ENCODE measurements at regions not wholly inside any gene's neighbourhood (a gene's known extent, or its start where the extent isn't known, plus 50 kb on each side); places are given as distances from the start of the nearest gene placed in this dataset.
"Not testable (repeated sequence)": the region's sequence is repeated elsewhere in the genome, so short reads cannot be mapped to it uniquely, and the experiment has no call there.

- not testable (repeated sequence) for DNase-seq
These were observed 1196.8 kb downstream of the NCAM2 start for GRCh38 chr21:22194986-22195385.

- DNase-seq = no peak
These were observed 1202.3 kb downstream of the NCAM2 start for GRCh38 chr21:22200378-22201092.

GRCh38 chr21:22201126-22201525 lies 1202.9 kb downstream of the NCAM2 start:
- DNase-seq = no peak

- no peak for DNase-seq
These were observed 1203.5 kb downstream of the NCAM2 start for GRCh38 chr21:22201669-22202068.

- no peak for DNase-seq
These were observed 1211.1 kb downstream of the NCAM2 start for GRCh38 chr21:22209304-22209700.

DNA sequence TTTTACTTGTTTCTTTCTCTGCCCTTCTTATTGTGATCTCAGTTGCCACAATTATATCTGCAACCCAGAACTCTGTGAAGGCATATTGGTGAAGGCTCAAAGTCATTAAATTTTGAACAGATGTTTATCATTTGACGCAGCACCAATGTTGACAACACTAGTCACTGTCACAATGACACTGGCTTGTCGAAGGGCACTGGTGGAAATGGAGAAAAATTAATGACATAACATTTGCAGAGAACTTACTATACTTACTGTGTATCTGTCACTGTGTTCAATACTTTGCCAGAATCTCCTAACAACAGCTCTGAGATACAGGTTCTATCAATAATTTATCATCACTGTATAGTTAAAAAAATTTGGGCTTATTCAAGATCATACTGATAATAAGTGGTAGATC lies 1213.7 kb downstream of the NCAM2 start:
- no peak for DNase-seq

DNA sequence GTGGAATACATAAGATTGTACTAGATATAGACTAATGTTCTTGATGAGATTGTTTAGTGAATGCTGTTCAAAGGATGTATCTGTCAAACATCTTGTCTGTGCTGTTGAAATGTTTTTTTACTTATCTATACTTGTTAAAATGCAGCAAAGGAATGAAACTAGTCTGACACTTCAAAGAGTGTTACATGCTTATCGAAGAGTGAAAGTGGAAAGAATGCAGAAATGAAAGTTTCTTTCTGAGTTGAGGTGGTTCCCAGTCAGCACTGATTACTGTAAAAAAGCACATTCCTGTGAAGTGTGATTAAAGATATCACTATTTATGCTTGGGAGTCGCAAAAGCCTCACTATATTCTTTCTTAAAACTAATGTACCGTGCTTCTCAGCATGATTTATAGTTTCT lies 1225.2 kb downstream of the NCAM2 start:
- DNase-seq = no peak

- DNase-seq = no peak
These were observed 1226.1 kb downstream of the NCAM2 start for GRCh38 chr21:22224261-22224660.

DNA sequence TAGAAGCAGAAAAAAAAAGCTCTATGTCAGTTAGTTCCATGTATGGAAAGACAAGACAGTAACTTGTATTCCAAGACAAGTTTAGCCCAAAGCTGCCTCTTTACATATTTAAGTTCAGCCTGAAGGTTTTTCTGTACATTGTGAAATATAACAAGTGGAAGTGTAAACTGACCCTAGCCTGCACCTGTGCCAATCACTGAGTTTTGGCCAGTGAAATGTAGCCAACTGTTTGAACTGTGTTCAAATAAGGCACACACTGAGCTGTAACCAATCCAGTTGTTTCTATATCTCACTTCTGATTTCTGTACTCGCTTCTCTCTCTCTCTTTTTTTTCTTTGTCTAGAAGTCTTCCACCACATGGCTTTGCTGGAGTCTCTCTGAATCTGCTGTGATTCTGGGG lies 1227.1 kb downstream of the NCAM2 start:
- DNase-seq = no peak

GRCh38 chr21:22231013-22231412 lies 1232.8 kb downstream of the NCAM2 start:
- DNase-seq = no peak

DNA sequence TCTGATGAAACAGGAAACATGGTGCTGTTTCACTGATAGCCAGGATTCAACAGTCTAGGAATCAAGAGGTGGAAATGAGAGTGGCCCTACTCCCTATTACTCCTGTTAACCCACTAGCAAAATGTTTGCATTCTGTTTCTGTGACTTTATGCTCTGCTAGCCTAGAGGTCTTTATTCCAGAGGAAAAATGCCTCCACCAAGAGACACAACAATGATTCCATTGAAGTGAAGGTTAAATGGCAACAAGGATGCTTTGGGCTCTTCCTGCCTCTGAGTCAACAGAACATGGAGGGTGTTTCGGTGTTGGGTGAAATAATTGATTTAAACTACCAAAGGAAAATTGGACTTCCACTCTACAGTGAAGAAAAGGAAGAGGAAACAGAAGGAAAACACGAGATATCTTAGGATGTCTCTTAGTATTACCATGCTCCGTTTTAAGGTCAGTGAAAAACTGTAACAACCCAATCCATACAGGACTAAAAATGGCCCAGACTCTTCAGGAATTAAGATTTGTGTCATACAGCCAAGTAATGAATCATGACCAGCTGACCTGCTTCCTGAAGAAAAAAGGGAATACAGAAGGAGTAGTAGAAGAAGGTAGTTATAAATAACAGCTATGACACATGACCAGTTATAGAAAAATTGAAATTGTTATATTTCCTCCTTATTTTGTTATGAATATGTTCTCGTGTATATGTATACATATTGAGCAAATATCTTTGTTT lies 1237.8 kb downstream of the NCAM2 start:
- DNase-seq = no peak

- DNase-seq = no peak
These were observed 1246.3 kb downstream of the NCAM2 start for GRCh38 chr21:22244516-22244915.

DNA sequence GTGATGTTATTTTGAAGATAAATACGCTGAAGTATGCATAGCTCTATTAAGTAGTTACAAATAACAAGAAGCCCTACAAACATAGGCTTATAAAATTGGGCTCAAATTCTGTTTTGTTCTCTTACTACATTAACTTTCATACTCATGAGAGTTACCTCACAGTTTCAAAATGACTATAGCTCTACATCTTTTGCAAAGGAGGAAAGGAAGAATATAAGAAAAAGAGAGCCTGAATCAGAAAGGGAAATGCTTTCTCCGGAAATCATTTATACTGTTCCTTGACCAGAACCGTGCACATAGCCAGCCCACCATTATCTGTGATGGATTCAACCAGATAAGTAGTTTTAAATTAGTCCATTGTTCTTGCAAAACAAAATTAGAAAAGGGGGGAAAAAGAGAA lies 1252.1 kb downstream of the NCAM2 start:
- no peak for DNase-seq

DNA sequence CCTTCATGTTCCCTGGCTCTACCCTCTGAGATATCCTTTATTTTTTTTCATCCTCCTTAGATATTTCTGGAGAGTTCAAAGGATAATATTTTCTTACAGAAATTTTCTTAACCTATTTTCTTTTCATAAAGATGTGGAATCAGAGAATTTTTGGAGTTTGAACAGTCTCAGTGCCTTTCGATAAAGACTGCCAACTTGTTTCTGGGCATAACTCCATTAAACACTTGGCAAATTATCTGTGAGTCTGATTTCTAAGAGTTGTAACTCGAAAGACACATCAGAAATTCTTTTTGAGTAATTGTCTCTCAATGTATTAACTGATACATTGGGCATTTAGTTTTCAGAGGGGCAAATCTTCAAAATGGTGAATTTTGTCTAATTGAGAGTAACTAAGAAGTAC lies 1255.6 kb downstream of the NCAM2 start:
- DNase-seq = no peak

GRCh38 chr21:22258821-22259220 lies 1260.6 kb downstream of the NCAM2 start:
- no peak for DNase-seq

DNA sequence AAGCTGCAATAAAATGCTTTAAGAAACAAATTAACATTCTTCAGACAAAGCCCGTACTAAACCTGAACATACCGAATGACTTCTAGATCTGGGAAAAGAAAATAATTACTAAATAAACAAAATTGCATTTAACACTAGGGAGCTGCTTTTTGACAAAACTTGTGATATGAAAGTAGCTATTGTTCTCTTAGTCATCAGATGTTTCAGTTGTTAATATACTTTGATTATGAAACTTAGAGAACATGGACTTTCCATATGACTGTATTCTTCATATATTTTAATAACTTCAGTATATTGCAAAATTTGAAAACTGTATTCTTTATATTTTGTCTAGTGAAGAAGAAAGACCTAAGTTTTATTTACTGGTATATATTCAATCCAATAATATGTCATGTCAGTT lies 1262.1 kb downstream of the NCAM2 start:
- DNase-seq = no peak

DNA sequence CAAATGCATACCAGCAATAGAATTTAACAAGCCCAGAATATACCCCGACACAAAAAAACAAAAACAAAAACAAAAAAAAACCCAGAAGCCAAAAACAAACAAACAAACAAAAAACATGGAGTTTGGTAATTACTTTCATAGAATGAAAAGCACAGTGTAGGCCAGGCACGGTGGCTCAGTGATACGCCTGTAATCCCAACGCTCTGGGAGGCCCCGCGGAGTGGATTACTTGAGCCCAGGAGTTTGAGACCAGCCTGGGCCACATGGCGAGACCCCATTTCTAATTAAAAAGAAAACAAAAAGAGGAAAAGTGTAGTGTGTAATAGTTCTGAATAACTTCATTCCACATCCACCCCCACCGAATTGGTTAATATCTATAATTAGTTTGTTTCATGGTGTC lies 1265.7 kb downstream of the NCAM2 start:
- no peak for DNase-seq

GRCh38 chr21:22277341-22277740 lies 1279.1 kb downstream of the NCAM2 start:
- DNase-seq = no peak

GRCh38 chr21:22278366-22278765 lies 1280.2 kb downstream of the NCAM2 start:
- no peak for DNase-seq

DNA sequence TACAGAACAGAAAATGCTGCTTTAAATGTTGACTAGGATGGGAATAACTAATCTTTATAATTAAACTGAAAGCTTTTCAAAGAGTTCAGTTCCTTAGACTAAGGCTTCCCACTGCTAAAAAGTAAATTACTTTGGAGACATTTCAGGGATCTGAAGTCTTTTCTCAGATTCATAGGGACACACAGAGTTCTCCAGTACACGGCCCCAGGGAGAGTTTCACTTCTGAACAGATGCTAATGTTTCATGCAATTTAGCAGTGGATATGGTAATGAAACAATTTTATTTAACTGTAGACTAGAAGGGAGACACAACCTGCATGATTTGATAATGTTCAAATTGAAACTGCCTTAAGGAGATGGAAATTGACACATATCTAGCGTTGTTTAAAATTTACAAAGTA lies 1282.6 kb downstream of the NCAM2 start:
- no peak for DNase-seq

DNA sequence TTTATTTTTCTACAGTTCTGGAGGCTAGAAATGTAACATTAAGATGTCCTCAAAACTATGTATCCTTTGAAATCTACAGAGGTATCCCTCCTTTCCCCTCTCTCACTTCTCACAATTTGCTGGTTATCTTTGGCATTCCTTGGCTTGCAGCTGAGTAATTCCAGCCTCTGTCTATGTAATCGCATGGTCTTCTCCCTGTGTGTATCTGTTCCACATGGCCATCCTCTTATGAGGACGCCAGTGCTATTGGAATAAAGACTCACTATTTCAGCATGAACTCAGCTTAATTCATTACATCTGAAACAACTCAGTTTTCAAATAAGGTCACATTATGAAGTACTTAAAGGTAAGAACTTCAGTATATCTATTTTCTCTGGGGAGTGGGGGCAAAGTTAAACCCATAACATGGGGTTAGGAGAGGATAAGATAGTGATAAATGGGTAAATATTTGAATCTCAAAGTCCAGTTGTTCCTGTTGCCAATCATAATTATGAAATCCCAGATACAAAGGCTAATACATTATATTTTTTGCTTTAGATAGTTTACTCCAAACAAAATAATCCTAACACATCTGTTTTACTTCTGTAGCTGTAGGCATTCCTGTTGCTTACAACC lies 1290.8 kb downstream of the NCAM2 start:
- DNase-seq = no peak

- DNase-seq = no peak
These were observed 1293.9 kb downstream of the NCAM2 start for GRCh38 chr21:22292144-22292543.

DNA sequence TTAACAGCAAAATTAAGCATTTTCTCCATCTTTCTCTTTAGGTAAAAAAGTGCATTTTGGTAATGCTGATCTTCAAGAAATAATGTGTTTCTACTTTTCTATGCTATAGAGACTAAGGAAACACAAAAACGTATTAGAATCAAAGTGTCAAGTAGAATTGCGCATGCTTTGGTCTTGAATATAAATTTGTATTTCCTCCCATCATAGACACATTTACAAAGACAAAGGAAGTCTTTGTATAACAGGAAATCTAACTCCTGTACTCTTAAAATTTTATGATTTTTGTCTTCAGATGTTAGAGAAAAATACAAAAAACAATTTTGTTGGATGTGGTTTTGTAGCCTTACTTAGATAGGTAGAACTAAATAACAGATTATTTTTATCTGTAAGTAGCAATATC lies 1299.4 kb downstream of the NCAM2 start:
- no peak for DNase-seq

DNA sequence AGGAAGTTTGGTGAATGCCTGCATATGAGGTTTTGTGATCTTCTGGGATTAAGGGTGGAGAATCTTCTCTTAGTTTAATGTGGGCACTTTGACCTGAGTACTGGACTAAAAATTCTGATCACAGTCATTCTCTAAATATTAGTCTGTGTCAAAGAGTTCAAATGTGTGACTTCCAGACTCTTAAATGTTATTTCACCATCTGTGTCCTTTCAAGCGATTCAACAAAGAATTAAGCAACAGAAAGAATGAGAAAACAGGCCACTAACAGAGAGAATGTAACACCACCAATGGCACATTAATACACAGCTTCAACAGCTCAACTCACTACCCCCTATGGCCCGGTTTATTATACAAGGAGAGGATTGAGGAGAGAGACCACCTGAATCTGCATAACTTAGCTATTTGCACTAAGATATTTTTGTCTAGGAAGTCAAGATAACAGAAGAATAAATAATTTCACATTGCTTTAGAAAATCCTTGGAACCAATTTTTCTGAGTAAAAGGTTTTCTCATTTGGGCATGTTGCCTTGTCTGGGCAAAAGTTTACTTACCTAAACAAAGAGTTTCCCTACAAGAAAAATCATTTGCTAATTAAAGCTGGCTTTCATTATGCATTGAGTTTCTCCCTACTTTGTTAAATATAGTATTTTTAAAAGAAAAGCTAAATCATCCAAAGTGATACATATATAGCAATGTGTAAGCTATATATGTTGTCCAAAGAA lies 1313.7 kb downstream of the NCAM2 start:
- DNase-seq = no peak

Measured in bone marrow (tissue), 2 donors.